K562 (cell line): ENCODE measurements at regions not wholly inside any gene's neighbourhood (a gene's known extent, or its start where the extent isn't known, plus 50 kb on each side); places are given as distances from the start of the nearest gene placed in this dataset.

ENCODE experiments used
- ATAC-seq: fragments of 200-7000 bp; cut with Tn5 transposase; 3 replicates; pipeline ENCODE4 v1.9.1; 2020; ENCODE audit warnings: moderate library complexity
- BruUV-seq: library from RNA; stranded (reverse); fragments of 400-500 nt; replicated peaks from 2 replicates; lab custom pipeline; 2021; lab: Mats Ljungman, UMichigan
- CTCF ChIA-PET: fragments of 300-600 bp; formaldehyde crosslinking; extraction: SDS; loops from one replicate; lab custom pipeline; 2021; ENCODE audit warnings: low intra/inter-chr PET ratio; lab: Yijun Ruan, JAX
- POLR2A ChIA-PET: fragments of 300-600, 350-650 bp; sonication (Branson Sonifier 250); formaldehyde crosslinking; extraction: SDS; loops from one replicate; lab custom pipeline; 2021; ENCODE audit warnings: antibody characterized with exemption, inconsistent platforms; lab: Yijun Ruan, JAX
- DNase-seq, 4 experiments: peaks; one replicate each; pipeline versions ENCODE4 v3.0.0 to v3.0.0-alpha.2; 2011 to 2018; ENCODE audit warnings: low spot score in 3 of 4, mixed read lengths in 3 of 4; ENCODE audit errors: extremely low read depth in 1 of 4
- FAIRE-seq: peaks from 2 replicates; lab custom pipeline; 2011; peaks lifted over from hg19 to GRCh38; lab: Jason Lieb, UNC
- H2AFZ ChIP-seq: 2 replicates; pipeline ENCODE4 v1.6.0; 2011; ENCODE audit warnings: low read depth, low read length, control low read depth, inconsistent platforms
- H3K27ac ChIP-seq: fragments of 200-600 bp; 3 replicates; pipeline ENCODE4 v1.8.0; 2011; ENCODE audit warnings: low read depth, mild to moderate bottlenecking, control low read depth, inconsistent platforms, low read length, moderate library complexity, mixed read lengths; ENCODE audit errors: extremely low read depth
- H3K27me3 ChIP-seq, 2 experiments: fragments of 300-600 bp in 1 of 2; 2 replicates in 1 of 2; 3 replicates in 1 of 2; pipeline versions ENCODE4 v1.6.0 to v1.8.0; 2011; ENCODE audit warnings: inconsistent platforms in 2 of 2, low read length in 2 of 2, mild to moderate bottlenecking in 1 of 2, mixed read lengths in 1 of 2, moderate library complexity in 1 of 2; ENCODE audit not compliant: control insufficient read depth in 2 of 2, insufficient read depth in 2 of 2
- H3K36me3 ChIP-seq: fragments of 300-600 bp; 3 replicates; pipeline ENCODE4 v1.8.0; 2011; ENCODE audit warnings: mild to moderate bottlenecking, low read length, inconsistent platforms; ENCODE audit not compliant: control insufficient read depth, insufficient read depth
- H3K4me1 ChIP-seq, 2 experiments: fragments of 200-600 bp in 1 of 2; replicated peaks in 1 of 2; 2 replicates in 1 of 2; 3 replicates in 1 of 2; pipeline versions ENCODE4 v1.5.1 to v1.8.0; 2011; ENCODE audit warnings: inconsistent platforms in 2 of 2, low read length in 2 of 2, mild to moderate bottlenecking in 1 of 2, mixed read lengths in 1 of 2, moderate library complexity in 1 of 2; ENCODE audit not compliant: control insufficient read depth in 2 of 2, insufficient read depth in 2 of 2
- H3K4me2 ChIP-seq: 2 replicates; pipeline ENCODE4 v1.6.1; 2011; ENCODE audit warnings: low read length, control low read depth, inconsistent platforms, mixed read lengths; ENCODE audit not compliant: insufficient read depth
- H3K4me3 ChIP-seq: fragments of 200-600 bp; sonication (generic), shearing (Covaris generic); 2 replicates; pipeline ENCODE4 v1.5.1; 2016; ENCODE audit warnings: control low read depth, inconsistent platforms
- H3K79me2 ChIP-seq: fragments of 200-600 bp; 3 replicates; pipeline ENCODE4 v1.8.0; 2011; ENCODE audit warnings: low read length, inconsistent platforms; ENCODE audit not compliant: control insufficient read depth, insufficient read depth
- H3K9ac ChIP-seq, 2 experiments: 2 replicates each; pipeline versions ENCODE4 v1.6.0 to v1.6.1; 2011; ENCODE audit warnings: low read depth in 2 of 2, low read length in 2 of 2, control low read depth in 1 of 2, inconsistent platforms in 1 of 2, mild to moderate bottlenecking in 1 of 2, mixed read lengths in 1 of 2; ENCODE audit not compliant: insufficient read depth in 1 of 2
- H3K9me1 ChIP-seq: one replicate; pipeline ENCODE4 v1.6.0; 2011; ENCODE audit warnings: inconsistent platforms, mild to moderate bottlenecking, low read length, moderate library complexity; ENCODE audit not compliant: control insufficient read depth, insufficient read depth
- H3K9me3 ChIP-seq: replicated peaks from 2 replicates; pipeline ENCODE4 v1.5.1; 2011; ENCODE audit warnings: low read depth, low read length, inconsistent platforms; ENCODE audit not compliant: control insufficient read depth, insufficient read depth
- H4K20me1 ChIP-seq: replicated peaks from 2 replicates; pipeline ENCODE4 v1.6.1; 2011; ENCODE audit warnings: low read length, inconsistent platforms, mixed read lengths; ENCODE audit not compliant: control insufficient read depth, insufficient read depth
- ARNT ChIP-seq, 2 experiments: fragments of 450-650 bp; IDR thresholded peaks; 2 replicates each; pipeline ENCODE4 v1.6.1; 2016; ENCODE audit warnings: mild to moderate bottlenecking in 1 of 2
- CBX5 ChIP-seq: IDR thresholded peaks from 2 replicates; pipeline ENCODE4 v1.6.1; 2014; ENCODE audit warnings: low read depth, borderline replicate concordance
- CGGBP1 ChIP-seq: fragments of 250-450 bp; sonication (Bioruptor Pico); IDR thresholded peaks from 2 replicates; pipeline ENCODE4 v1.9.0; 2021; ENCODE audit warnings: mild to moderate bottlenecking
- MAFG ChIP-seq: fragments of 450-650 bp; conservative IDR thresholded peaks from 2 replicates; pipeline ENCODE4 v1.6.1; 2016; ENCODE audit warnings: missing genetic modification characterization, missing compliant biosample characterization
- NCOA2 ChIP-seq, 2 experiments: fragments of 450-650 bp; IDR thresholded peaks; 2 replicates each; pipeline ENCODE4 v1.6.1; 2018; ENCODE audit warnings: mild to moderate bottlenecking in 2 of 2, moderate library complexity in 1 of 2; ENCODE audit not compliant: partially characterized antibody in 2 of 2
- TGIF2 ChIP-seq: sonication (generic); formaldehyde crosslinking; IDR thresholded peaks from 2 replicates; pipeline ENCODE4 v1.8.1; 2022; ENCODE audit warnings: mild to moderate bottlenecking, missing genetic modification reagents, moderate library complexity
- XRCC5 ChIP-seq: fragments of 200-400 bp; formaldehyde crosslinking; IDR thresholded peaks from 2 replicates; pipeline ENCODE4 v1.6.1; 2017; ENCODE audit warnings: low read depth, mild to moderate bottlenecking, low read length
- WGBS: fragments of 100-300 bp; shearing (Covaris generic); methylation state at CpG from one replicate; pipeline ENCODE4 v1.1.6; 2016; ENCODE audit warnings: low coverage, mixed read lengths; ENCODE audit not compliant: insufficient coverage; ENCODE audit errors: missing lambda C conversion rate; 5-methylcytosine and 5-hydroxymethylcytosine counted together
- in situ Hi-C: fragments of 300-500 bp; cut with MboI; formaldehyde crosslinking; loops from 4 replicates; pipeline ENCODE4 v1.15.0; 2018; ENCODE audit warnings: inconsistent platforms, mixed read lengths
- intact Hi-C: fragments of 100-400 bp; cut with micrococcal nuclease; formaldehyde crosslinking; loops from 2 replicates; pipeline ENCODE4 v1.14.2; 2022

DNA sequence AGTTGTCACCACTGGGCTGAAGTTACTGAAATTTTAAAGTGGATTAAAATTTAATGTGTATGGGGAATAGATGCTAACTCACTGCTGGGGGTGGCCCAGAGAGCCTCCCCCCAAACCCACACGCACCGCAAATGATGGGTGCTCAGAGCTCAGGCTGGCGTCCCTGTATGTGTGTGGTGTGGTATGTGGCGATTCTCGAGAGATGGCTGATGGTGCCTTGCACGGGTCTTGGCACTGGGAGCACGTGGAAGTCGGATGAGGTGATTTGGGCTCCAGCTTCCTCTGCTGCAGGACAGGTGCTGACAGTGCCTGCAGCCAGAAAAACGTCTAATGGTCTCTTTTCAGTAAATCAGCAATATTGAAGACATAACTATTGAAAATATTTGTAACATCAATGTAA, 1473.3 kb downstream of the TBC1D22A start (continued):
- TF ChIP-seq XRCC5 (no peak), NCOA2 (IDR thresholded peaks at IDR 0.05; ENCODE audit: partially characterized antibody in 2 of 2) (no peak)
- TF ChIP-seq, all 486 proteins: peak for 0

GRCh38 chr22:48234011-48234410, 1471.6 kb downstream of the TBC1D22A start:
- in situ Hi-C loops (no loop called here), intact Hi-C loops (no loop called here)
- no peak overlapping the region for H3K4me3 ChIP-seq
- ChIA-PET POLR2A (no interaction called here), CTCF (no interaction called here)
- ATAC-seq (no peak), DNase-seq (no peak), FAIRE-seq (no peak)
- H3K4me1 ChIP-seq, result no peaks in the 10 kb centered on the region
- no peak overlapping the region for H3K27ac ChIP-seq
- 15% methylated on average over 7 of the region's 8 CpGs for WGBS
- no peak overlapping the region for H3K9ac ChIP-seq
- no peaks in the 10 kb centered on the region; a peak in 1 of 5 replicates for H3K27me3 ChIP-seq
- no TSS peak for BruUV-seq
- no peak overlapping the region for H2AFZ ChIP-seq
- no peak overlapping the region for H3K4me2 ChIP-seq
- no peaks in the 10 kb centered on the region for H3K36me3 ChIP-seq
- no peaks in the 10 kb centered on the region for H3K9me1 ChIP-seq
- H4K20me1 ChIP-seq, result no peaks in the 10 kb centered on the region
- no peaks in the 10 kb centered on the region for H3K9me3 ChIP-seq
- no peak for TF ChIP-seq TGIF2 (CRISPR knock-in tag)
- no peak for TF ChIP-seq CBX5
- no peak for TF ChIP-seq MAFG
- no peak for TF ChIP-seq CGGBP1 (CRISPR knock-in tag)
- no peak for TF ChIP-seq ARNT (IDR thresholded peaks at IDR 0.05)
- H3K79me2 ChIP-seq, result no peaks in the 10 kb centered on the region
